GM12891 (cell line): ENCODE measurements at regions not wholly inside any gene's neighbourhood (a gene's known extent, or its start where the extent isn't known, plus 50 kb on each side); places are given as distances from the start of the nearest gene placed in this dataset.

Experiments used
- POLR2A ChIP-seq: IDR thresholded peaks from 2 replicates; pipeline ENCODE4 v1.6.1; 2011; ENCODE audit warnings: low read depth, low read length, control low read depth
- POLR2AphosphoS5 ChIP-seq: IDR thresholded peaks from 2 replicates; pipeline ENCODE4 v1.6.1; 2011; ENCODE audit warnings: low read depth, low read length, control low read depth
- TAF1 ChIP-seq: IDR thresholded peaks from 2 replicates; pipeline ENCODE4 v1.6.1; 2011; ENCODE audit warnings: low read depth, low read length, control low read depth

GRCh38 chr6:14968056-14968637 is 277.7 kb upstream of the JARID2 start:
- no peak for TF ChIP-seq POLR2A
- TF ChIP-seq POLR2AphosphoS5: no peak
- TF ChIP-seq TAF1: no peak
